Body of pancreas (tissue), 4 donors: ENCODE measurements at regions not wholly inside any gene's neighbourhood (a gene's known extent, or its start where the extent isn't known, plus 50 kb on each side); places are given as distances from the start of the nearest gene placed in this dataset.

ENCODE experiments used
- ATAC-seq: fragments of 150-250 bp; one replicate; pipeline ENCODE4 v1.9.1; 2016
- DNase-seq, 4 donors: peaks; one replicate each; pipeline ENCODE4 v3.0.0-alpha.2; 2019
- H3K27ac ChIP-seq, 4 donors: fragments of 200-600 bp; sonication (generic); 1 replicate in 3 of 4; 2 replicates in 1 of 4; pipeline versions ENCODE4 v1.5.1 to v1.6.1; 2016 to 2019; ENCODE audit warnings: mild to moderate bottlenecking in 1 of 4, mixed read lengths in 1 of 4, moderate library complexity in 1 of 4
- H3K27me3 ChIP-seq, 2 donors: fragments of 200-600 bp; sonication (generic); one replicate each; pipeline ENCODE4 v1.6.0; 2016; ENCODE audit warnings: mild to moderate bottlenecking in 1 of 2
- H3K36me3 ChIP-seq, 2 donors: fragments of 200-600 bp; sonication (generic); replicated peaks in 1 of 2; 2 replicates each; pipeline ENCODE4 v1.5.1; 2016; ENCODE audit warnings: low read depth in 2 of 2; ENCODE audit not compliant: insufficient read depth in 1 of 2
- H3K4me1 ChIP-seq: fragments of 200-600 bp; sonication (generic); one replicate; pipeline ENCODE4 v1.6.0; 2016
- H3K4me3 ChIP-seq, 2 donors: fragments of 200-600 bp; sonication (generic); 1 replicate in 1 of 2; 2 replicates in 1 of 2; pipeline ENCODE4 v1.5.1; 2016 to 2019
- H3K9me3 ChIP-seq, 3 donors: fragments of 200-600 bp; sonication (generic); 1 replicate in 2 of 3; 2 replicates in 1 of 3; pipeline ENCODE4 v1.5.1; 2016
- CTCF ChIP-seq, 7 experiments: fragments of 450-650 bp in 4 of 7; fragments of 200-600 bp in 3 of 7; sonication (generic) in 3 of 7; IDR thresholded peaks; one replicate each; pipeline ENCODE4 v1.5.1; 2016 to 2019; ENCODE audit warnings: antibody characterized with exemption in 7 of 7
- POLR2A ChIP-seq, 3 donors: fragments of 450-650 bp; IDR thresholded peaks; one replicate each; pipeline ENCODE4 v1.6.1; 2016; ENCODE audit warnings: antibody characterized with exemption in 3 of 3, mild to moderate bottlenecking in 2 of 3
- WGBS, 2 donors: methylation state at CpG; one replicate each; pipeline ENCODE4 v1.1.5; 2017; 5-methylcytosine and 5-hydroxymethylcytosine counted together
- intact Hi-C: fragments of 100-400 bp; cut with DNase I; formaldehyde crosslinking; loops from one replicate; pipeline ENCODE4 v1.15.1; 2023

GRCh38 chr11:81278991-81279390 is 1454.7 kb downstream of the FAM181B start:
- TF ChIP-seq POLR2A (IDR thresholded peaks at IDR 0.05) = no peak
- no peak for TF ChIP-seq CTCF (IDR thresholded peaks at IDR 0.05)

DNA sequence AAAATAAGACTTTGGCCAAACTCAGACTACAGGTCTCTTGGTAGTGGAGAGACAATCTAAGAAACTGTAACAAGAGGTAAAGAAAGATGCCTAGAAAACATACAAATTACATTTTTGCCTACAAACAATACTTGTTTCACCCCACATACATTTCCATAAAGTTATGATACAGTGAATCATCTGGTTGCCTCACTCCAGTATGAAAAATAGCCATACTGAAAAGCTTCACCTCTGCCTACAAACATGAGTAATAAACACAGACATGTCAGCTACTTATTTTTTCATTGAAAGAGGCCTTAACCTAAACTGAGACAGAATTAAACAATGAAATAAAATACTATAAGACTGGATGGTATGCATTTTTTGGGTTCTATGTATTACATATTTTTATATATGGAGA is 1463.0 kb downstream of the FAM181B start:
- no peaks in the 10 kb centered on the region for H3K36me3 ChIP-seq
- H3K4me1 ChIP-seq = no peaks in the 10 kb centered on the region
- no peak overlapping the region for H3K4me3 ChIP-seq
- H3K27me3 ChIP-seq = no peaks in the 10 kb centered on the region
- no peak overlapping the region for H3K27ac ChIP-seq
- ATAC-seq (no peak), DNase-seq (no peak)
- intact Hi-C loops = no loop called here
- H3K9me3 ChIP-seq = no peaks in the 10 kb centered on the region
- TF ChIP-seq CTCF (IDR thresholded peaks at IDR 0.05) (no peak), POLR2A (IDR thresholded peaks at IDR 0.05) (no peak)

More at GRCh38 chr11:81278991-81279390, 1454.7 kb downstream of the FAM181B start:
- ATAC-seq = no peak
- WGBS, 2 donors = 29 to 41% methylated on average over 5 of the region's 5 CpGs
- H3K27ac ChIP-seq = no peak overlapping the region
- no peaks in the 10 kb centered on the region for H3K27me3 ChIP-seq
- H3K36me3 ChIP-seq = no peaks in the 10 kb centered on the region
- no peak for DNase-seq
- H3K4me3 ChIP-seq = no peak overlapping the region
- H3K9me3 ChIP-seq = no peaks in the 10 kb centered on the region
- intact Hi-C loops = no loop called here
- no peaks in the 10 kb centered on the region for H3K4me1 ChIP-seq

GRCh38 chr11:81267246-81267645 is 1466.4 kb downstream of the FAM181B start:
- intact Hi-C loops = no loop called here
- H3K4me3 ChIP-seq = no peak overlapping the region
- no peak overlapping the region for H3K27ac ChIP-seq
- TF ChIP-seq CTCF (IDR thresholded peaks at IDR 0.05) (no peak), POLR2A (IDR thresholded peaks at IDR 0.05) (no peak)
- ATAC-seq (no peak), DNase-seq (no peak)
- H3K4me1 ChIP-seq = no peaks in the 10 kb centered on the region
- H3K36me3 ChIP-seq = no peaks in the 10 kb centered on the region
- 52 to 67% methylated on average over 3 of the region's 3 CpGs for whole genome bisulfite sequencing, 2 donors
- H3K9me3 ChIP-seq = no peaks in the 10 kb centered on the region
- H3K27me3 ChIP-seq = no peaks in the 10 kb centered on the region

GRCh38 chr11:81259471-81259870 is 1474.2 kb downstream of the FAM181B start:
- 61 to 62% methylated on average over 2 of the region's 2 CpGs for WGBS, 2 donors
- intact Hi-C loops = no loop called here

More at GRCh38 chr11:81259471-81259870, 1474.2 kb downstream of the FAM181B start:
- Histone ChIP-seq H3K4me1 (no peaks in the 10 kb centered on the region), H3K4me3 (no peak overlapping the region), H3K9me3 (no peaks in the 10 kb centered on the region), H3K27me3 (no peaks in the 10 kb centered on the region), H3K36me3 (no peaks in the 10 kb centered on the region), H3K27ac (no peak overlapping the region)
- no peak for DNase-seq
- TF ChIP-seq CTCF (IDR thresholded peaks at IDR 0.05) = no peak
- no peak for TF ChIP-seq POLR2A (IDR thresholded peaks at IDR 0.05)
- ATAC-seq = no peak
